Pulmonary artery endothelial cell (primary cell): ENCODE measurements at regions not wholly inside any gene's neighbourhood (a gene's known extent, or its start where the extent isn't known, plus 50 kb on each side); places are given as distances from the start of the nearest gene placed in this dataset.
"Not testable (repeated sequence)": the region's sequence is repeated elsewhere in the genome, so short reads cannot be mapped to it uniquely, and the experiment has no call there.

ENCODE experiments used
- DNase-seq: peaks from one replicate; pipeline ENCODE4 v3.0.0-alpha.2; 2011; ENCODE audit warnings: low read depth, low spot score

DNA sequence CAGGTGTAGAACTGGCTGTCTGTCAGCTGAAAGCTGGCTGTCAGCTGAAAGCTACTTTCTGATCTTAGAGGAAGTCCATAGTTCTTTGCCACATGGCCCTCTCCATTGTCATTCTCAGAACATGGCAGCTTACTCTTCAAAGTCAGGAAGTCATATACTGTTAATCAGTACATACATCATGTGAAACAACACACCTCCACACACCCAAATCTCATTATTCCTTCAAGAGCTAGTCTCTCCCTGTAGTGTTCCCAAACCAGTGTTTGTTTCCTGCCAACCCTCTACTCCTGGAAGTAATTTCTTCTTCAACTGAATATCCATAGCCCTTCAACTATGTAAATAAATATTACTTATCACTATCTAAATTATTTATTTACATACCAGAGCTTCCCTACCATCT lies 58.9 kb downstream of the OR5AK2 start:
- DNase-seq = no peak

DNA sequence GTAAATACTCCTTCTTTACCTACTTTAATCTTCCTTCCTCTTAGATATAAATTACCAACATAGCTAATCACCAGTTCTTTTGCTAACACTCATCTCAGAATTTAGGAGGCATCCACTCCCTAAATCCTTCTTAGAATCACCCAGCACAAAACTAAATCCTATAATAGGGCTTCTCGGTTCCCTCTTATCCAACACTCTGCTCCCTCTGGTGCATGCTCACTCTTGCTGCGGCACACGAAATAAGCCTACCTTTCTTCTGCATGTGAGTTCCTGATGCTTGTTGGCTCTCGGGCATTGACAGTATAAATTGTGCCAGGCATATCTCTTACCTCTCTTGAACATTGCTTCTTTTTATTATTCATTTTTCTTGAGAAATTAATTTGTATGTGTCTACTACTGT lies 61.0 kb downstream of the OR5AK2 start:
- no peak for DNase-seq

DNA sequence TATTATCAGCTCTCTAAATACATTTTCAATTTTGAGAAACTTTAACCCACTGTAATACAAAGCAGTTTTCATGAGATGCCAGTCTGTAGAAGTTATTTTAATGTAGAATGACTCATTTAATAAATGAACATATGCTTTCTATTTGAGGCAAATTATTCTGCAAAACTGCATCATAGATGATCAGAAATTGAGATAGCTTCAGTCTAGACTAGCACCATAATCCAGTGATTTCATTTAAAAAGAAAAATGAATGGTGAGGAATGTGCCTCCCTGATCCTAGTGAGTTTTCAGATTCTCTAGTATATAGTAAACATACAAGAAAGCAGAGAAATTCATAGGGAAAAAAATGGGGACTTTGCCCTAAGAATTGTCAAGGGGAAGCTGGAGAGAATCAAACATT lies 66.1 kb downstream of the OR5AK2 start:
- no peak for DNase-seq

DNA sequence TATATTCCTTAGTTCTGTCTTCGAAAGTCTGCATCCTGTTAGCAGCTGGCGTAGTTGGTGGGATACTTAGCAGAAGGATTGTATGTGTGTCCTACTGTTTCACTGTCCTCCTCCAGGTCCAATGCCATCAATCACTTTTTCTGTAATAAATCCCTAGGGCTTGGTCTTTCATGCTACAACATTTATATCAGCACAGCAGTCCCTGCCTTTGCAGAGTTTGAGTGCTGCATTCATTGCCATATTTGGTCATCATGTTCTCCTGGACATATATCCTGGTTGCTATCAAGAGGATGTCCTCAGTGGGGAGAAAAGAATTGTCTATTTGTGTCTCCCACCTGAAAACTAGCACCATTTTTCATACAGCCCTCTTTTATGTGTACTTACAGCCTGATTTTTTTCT lies 67.0 kb downstream of the OR5AK2 start:
- no peak for DNase-seq

DNA sequence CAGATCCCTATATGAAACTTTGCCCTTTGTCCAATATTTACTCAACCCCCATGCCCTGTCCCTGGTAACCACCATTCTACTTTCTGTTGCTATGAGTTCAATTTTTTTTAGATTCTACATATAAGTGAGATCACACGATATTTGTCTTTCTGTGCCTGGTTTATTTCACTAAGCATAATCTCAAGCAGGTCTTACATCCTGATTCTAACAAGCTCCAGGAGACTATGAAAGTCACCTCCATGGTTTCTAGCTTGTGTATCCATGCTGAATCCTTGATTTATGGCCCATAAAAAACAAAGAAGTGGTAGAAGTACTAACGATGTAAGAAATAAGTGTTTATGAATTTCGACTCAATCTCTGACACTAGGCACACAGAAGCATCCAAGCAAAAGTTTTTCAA lies 68.0 kb downstream of the OR5AK2 start:
- no peak for DNase-seq

DNA sequence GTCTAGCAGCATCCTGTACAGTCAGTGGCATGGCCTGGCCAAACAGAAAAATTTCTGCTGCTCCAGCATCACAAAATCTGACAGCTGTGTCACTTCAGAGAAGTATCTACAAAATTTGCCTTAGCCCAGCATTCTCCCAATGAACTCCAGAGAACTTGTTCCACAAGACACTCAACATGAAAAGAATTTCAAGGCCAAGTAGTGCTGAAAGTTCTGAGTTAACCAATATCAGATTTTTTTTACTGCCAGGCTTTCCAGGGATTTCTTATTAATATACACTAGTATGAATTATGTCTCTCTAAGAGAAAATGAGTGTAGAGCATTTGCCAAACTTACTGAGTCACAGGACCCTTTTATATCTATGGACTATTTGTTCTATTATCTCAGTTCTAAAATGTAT lies 68.8 kb downstream of the OR5AK2 start:
- DNase-seq = no peak

DNA sequence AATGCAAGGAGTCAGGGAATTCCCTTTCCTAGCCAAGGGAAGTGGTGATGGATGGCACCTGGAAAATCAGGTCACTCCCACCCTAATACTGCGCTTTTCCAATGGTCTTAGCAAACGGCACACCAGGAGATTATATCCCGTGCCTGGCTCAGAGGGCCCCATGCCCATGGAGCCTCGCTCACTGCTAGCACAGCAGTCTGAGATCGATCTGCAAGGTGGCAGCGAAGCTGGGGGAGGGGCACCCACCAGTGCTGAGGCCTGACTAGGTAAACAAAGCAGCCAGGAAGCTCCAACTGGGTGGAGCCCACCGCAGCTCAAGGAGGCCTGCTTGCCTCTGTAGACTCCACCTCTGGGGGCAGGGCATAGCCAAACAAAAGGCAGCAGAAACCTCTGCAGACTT lies 74.2 kb downstream of the OR5AK2 start:
- DNase-seq = not testable (repeated sequence)

DNA sequence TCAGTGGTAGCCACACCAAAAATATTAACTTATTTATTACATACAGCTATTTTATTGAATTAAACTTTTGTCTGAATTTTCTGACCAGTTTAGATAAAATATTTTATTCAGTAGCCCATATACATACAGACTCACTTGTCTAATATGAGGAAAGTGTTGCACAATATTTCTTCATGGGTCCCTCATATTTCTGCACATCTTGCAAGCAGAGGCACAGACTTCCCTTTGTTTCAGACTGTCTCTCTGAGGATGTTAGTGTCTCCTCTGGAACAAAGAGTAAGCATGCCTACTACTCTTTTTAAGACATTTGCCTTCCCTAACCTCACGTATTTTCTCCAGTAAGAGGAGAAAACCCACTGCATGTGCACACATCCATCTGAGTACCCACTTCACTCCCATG lies 81.2 kb downstream of the OR5AK2 start:
- DNase-seq = no peak

DNA sequence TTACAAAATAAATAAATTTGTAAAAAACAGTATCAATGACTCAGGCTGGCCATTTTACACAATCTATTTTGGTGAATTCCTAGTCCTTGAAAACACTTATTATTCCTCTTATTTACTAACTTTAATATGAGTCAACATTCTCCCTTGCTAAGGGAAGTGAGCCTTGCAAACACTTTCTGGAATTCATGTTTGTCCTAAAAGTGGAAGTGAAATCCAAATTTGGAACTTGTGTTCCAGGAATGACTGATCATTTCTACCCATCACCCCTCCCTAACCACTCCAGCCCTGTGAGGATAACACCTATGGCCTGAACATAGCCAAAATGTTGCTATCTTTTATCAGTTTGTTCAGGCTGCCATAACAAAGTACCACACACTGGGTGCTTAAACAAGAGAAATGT lies 83.1 kb downstream of the OR5AK2 start:
- no peak for DNase-seq

DNA sequence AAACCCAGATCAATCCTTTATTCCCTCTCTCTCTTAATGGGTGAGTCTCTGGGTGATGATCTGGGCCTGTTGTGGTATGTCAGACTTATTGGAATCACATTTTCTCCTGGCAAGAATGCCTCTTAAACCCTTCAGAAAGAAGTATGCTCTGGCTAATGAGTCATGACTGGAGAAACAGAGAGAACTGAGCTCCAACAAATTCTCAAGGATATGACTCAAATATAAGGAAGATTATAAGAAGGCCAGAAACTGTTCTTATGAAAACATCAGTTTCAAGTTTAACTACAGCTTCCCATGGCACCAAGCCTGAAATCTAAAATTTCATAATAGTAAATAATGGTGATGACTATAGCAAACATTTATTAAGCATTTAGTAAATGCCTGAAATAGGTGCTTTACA lies 83.9 kb downstream of the OR5AK2 start:
- peak; percentile 91 for DNase-seq

DNA sequence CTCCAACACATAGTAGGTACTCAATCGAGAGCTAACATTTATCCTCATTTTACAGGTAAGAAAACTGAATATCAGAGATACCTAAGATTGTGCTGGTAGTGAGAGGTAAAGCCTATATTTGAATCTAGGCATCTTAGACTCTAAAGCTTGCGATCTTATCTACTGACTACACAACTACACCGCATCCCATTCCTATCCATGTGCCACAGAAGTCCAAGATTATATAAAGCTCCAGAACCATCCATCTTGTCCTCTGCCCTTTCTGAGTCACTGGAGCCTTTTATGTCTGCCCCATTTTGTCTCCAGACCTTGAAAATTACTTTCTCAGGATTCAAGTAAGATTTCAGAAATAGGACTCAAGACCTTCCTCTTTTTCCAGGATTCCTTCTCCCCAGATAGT lies 84.4 kb downstream of the OR5AK2 start:
- DNase-seq = no peak

DNA sequence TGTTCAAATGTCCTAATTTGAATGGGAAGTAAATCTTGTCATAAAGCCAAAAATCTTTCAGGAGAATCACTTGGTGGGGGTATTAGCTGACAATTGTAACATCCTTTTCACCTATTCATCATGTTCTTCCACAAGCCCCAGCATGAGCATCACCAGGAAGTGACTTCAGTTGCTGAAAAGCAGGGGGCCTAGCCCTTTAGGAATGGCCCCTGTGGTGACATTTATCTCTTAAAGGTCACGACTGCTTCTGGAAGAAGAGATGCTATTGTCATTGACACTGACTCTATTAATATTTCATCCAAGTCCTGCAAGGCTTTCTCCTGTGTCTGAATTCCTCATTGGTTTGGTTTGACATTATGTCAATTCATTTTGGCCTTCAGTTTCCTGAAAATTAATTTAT lies 92.6 kb downstream of the OR5AK2 start:
- no peak for DNase-seq

DNA sequence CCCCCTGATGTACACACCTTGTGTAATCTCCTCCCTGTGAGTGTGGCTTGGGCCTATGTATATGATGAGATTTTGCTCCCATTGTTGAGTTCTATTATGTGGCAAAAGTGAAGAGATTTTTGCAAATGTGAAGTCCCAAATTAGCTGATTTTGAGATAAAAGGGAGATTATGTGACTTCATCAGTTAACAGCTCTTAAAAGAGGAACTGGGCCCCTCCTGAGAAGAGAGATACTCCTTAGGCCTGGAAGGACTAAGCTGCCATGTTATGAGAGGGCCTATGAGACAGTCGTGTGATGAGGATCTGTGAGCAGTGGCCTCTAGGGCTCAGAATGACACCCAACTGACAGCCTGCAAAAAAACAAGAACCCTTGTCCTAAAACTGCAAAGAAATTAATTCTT lies 93.4 kb downstream of the OR5AK2 start:
- no peak for DNase-seq

DNA sequence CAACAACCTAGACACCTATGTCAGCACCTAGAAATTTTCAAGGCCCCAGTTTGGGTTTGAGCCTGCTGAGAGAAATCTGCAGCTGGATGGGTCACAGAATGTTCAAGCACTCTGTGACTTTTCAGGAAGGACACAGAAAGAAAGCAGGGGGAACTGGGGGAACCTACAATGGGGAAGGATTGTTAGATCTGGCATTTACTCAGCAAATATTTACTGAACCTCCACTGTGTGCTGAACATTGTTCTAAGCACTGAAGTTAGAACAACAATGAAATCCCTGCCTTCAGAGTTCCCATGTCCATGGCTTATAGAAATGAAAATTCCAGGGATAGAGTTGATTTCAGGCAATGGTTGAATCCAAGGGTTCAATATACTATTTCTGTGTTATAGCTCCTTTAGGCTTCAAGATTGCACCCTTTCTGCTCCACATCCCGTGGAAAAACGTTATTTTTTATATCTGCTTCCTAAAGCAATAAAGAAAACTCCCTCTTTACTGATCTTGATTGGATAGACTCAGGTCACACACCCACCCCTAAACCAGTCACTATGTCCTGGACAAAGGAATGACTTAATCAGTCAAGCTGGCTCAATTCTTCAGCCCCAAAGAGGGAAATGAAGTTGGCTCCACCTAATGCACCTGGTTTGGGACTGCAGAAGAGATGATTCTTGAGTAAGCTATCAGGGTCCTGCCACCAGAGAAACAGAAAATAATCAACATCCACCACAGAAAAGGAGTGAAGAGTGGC lies 95.1 kb downstream of the OR5AK2 start:
- DNase-seq = no peak

DNA sequence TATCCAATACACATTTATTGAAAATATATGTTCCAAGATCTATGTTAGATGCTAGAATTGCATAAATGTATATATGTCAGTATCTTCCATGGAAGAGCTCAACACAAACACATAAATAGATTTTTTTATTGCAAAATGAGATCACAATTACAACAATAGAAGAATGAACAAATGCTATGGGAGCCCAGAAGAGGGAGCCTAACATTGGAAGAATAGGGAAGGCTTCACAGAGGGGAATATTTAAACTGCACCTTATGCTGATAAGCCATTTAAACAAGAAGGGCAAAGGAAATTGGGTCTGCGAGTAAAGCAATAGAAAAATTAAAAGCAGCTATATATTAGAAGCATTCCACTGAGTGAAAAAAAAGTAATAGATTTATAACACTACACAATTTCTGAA lies 96.1 kb upstream of the LRRC55 start:
- no peak for DNase-seq

DNA sequence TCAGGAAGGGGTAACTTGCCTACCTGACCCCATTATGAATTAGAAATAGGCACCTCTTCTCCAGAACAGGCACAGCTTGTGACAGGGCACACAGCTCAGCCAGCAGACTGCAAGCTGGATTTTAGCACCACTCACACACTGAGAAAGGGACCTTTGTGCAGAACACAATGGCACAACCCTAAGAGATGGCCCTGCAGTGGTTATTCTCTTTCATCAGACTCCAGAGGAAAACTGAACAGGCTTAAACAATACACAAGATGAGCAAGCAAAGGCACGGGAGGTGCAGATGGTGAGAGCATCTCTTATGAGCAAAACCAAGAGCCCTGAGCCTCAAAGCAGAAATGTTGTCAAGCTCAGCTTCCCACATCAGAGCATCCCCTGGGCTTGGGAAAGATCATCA lies 93.8 kb upstream of the LRRC55 start:
- DNase-seq = no peak

DNA sequence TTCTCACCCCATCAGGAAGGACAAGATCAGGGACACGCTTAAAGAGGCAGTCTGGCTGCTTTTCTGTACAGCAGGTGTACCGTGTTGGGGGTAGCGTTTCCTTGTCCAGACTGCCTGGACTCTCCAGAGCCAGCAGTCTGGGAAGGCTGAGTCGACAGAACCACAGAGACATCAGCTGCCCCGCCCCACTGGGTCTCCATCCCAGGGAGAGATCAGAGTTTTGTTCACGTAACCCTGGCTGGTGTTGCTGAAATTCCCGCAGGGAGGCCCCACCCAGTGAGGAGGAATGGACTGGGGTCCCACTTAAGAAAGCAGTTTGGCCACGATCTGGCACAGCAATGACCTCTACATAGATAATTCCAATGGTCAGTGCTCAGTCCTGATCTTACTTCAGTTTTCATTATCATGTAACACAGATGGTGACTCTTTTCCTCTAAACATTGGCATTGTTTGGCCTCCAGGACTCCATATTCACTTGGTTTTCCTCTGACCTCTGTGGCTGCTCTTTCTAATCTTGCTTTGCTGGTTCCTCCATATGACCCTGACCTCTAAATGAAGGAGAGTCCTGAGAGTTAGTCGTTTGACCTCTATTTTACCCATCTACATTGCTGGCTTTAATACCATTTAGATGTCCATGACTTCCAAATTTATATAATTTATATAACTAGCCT lies 89.6 kb upstream of the LRRC55 start:
- DNase-seq = no peak

DNA sequence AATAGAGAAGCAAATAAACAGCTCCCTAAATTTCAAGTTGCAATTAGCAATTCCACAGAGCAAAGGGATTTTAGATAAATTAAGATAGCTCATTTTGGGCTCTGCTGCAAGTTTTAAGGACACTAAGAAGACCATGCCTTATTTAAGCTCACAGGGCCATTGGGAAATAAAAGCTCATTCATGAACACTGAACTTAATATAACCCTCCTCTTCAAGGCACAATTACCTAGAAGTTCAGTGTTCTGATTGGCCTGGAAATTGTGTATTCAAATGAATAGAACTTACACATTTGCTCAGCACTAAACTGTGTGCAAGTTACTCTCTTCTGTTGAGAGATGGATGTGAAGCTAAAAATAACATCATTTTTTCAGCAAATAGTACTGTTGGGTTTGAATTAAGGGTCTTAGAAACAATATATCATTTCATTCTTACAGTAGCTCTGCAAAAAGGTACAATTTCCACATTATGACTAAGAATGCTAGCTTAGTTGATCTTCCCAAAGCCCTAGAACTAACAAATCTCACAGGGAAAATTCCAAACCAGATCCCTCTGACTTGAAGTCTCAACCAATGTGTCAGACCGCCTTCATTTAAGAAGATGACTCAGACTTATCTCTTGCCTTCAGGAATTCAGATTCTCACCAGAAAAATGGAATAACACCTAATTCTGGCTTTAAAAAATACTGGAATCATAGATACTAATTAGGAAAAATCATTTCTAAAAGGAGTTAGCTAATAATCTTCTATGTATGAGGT lies 87.4 kb upstream of the LRRC55 start:
- no peak for DNase-seq

DNA sequence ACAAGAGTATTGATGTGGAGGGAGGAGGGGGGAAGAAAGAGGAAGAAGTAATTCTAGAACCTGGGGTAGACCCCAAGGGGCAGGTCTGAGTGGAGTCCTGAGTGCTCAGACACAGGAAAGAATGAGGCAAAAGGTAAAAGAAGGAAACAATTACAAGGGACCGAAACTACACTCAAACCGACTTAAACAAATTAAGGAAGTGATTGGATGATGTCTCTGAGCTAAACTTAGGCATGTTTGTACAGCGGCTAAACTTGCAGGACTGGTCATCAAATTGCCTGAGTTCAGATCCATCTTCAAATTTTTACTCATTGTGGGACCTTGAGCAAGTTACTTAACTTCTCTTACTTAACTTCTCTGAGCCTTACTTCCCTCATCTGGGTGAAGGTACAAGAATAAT lies 86.3 kb upstream of the LRRC55 start:
- no peak for DNase-seq

DNA sequence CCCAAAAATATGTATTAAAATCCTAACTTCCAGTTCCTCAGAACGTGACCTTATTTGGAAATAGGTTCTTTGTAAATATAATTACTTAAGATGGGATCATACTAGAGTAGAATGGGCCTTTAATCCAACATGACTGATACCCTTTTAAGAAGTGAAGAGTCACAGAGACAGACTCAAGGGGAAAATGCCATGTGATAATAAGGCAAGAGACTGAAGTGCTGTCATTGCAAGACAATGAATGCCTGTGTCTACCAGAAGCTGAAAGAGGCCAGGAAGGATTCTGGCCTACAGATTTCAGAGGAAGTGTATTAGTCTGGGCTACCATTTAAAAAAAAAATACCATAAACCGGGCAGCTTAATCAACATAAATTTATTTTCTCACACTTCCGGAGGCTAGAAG lies 85.9 kb upstream of the LRRC55 start:
- no peak for DNase-seq

DNA sequence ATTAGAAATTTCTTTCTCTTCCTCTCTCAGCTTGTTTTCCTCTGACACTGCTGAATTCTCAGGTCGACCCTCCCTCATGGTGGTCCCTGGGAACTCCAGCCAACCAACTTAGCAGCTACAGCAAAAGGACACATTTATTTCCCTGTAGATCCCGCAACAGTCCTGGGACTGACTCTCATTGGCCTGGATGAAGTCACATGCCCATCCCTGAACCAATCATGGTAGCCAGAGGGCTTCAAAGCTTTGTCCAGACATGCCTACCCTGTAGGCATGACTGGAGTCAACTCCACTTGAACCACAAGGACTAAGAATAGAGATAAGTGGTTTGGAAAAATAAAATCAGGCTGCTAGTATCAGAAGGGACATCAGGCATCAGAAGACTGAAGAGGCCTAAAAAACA lies 84.6 kb upstream of the LRRC55 start:
- DNase-seq = no peak

DNA sequence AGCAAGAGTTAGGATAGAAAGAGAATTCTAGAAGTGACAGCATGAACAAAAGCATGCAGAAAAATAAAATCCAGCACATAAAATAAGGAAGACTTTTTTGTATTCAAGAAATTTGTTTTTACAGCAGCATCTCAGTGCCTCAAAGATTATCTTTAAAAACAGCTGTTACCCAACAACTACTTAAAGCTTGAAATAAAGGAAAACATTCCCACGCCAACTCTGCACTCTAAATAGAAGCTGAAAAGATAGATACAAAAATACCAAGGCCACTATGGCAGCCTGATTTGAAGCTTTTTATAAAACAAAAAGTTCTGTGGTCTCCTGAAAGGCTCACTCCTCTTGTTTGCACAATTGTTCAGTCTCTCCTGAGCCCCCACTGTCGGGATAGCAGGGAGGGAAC lies 83.6 kb upstream of the LRRC55 start:
- DNase-seq = no peak
